MM.1S (cell line): ENCODE measurements at regions not wholly inside any gene's neighbourhood (a gene's known extent, or its start where the extent isn't known, plus 50 kb on each side); places are given as distances from the start of the nearest gene placed in this dataset.
A peak's percentile ranks its signal among the peaks of the same experiment; 100 is the strongest.

Source experiments
- DNase-seq: peaks from one replicate; pipeline ENCODE4 v3.0.0-alpha.2; 2015
- H2AFZ ChIP-seq: fragments of 300-600 bp; sonication (generic); 2 replicates; pipeline ENCODE4 v1.6.0; 2016; ENCODE audit warnings: antibody characterized with exemption, low read length
- H3F3A ChIP-seq: fragments of 300-600 bp; sonication (generic); 2 replicates; pipeline ENCODE4 v1.6.1; 2016; ENCODE audit warnings: mild to moderate bottlenecking, antibody characterized with exemption, low read length, moderate library complexity, mixed read lengths; ENCODE audit not compliant: insufficient read depth
- H3K27ac ChIP-seq: fragments of 300-600 bp; sonication (generic); 2 replicates; pipeline ENCODE4 v1.5.1; 2016; ENCODE audit warnings: mild to moderate bottlenecking, low read length
- H3K27me3 ChIP-seq: fragments of 300-600 bp; sonication (generic); replicated peaks from 2 replicates; pipeline ENCODE4 v1.6.0; 2016; ENCODE audit warnings: low read length; ENCODE audit not compliant: insufficient read depth
- H3K36me3 ChIP-seq: fragments of 300-600 bp; sonication (generic); replicated peaks from 2 replicates; pipeline ENCODE4 v1.6.1; 2016; ENCODE audit warnings: mild to moderate bottlenecking, low read length, mixed read lengths; ENCODE audit not compliant: insufficient read depth
- H3K4me1 ChIP-seq: fragments of 300-600 bp; sonication (generic); 2 replicates; pipeline ENCODE4 v1.6.1; 2016; ENCODE audit warnings: low read length, mixed read lengths
- H3K4me2 ChIP-seq: fragments of 300-600 bp; sonication (generic); 2 replicates; pipeline ENCODE4 v1.6.0; 2016; ENCODE audit warnings: low read depth, low read length
- H3K4me3 ChIP-seq: fragments of 300-600 bp; sonication (generic); 2 replicates; pipeline ENCODE4 v1.5.1; 2016; ENCODE audit warnings: low read length, mixed read lengths
- H3K79me2 ChIP-seq: fragments of 300-600 bp; sonication (generic); 2 replicates; pipeline ENCODE4 v1.6.1; 2016; ENCODE audit warnings: mixed run types, low read length, mixed read lengths
- H3K9ac ChIP-seq: fragments of 300-600 bp; sonication (generic); 2 replicates; pipeline ENCODE4 v1.6.1; 2016; ENCODE audit warnings: low read length, mixed read lengths
- H3K9me2 ChIP-seq: fragments of 300-600 bp; sonication (generic); replicated peaks from 2 replicates; pipeline ENCODE4 v1.6.1; 2016; ENCODE audit warnings: mild to moderate bottlenecking, low read length, mixed read lengths; ENCODE audit not compliant: insufficient read depth
- H3K9me3 ChIP-seq: fragments of 300-600 bp; sonication (generic); replicated peaks from 2 replicates; pipeline ENCODE4 v1.6.1; 2016; ENCODE audit warnings: mild to moderate bottlenecking, low read length, mixed read lengths; ENCODE audit not compliant: insufficient read depth
- H4K20me1 ChIP-seq: fragments of 300-600 bp; sonication (generic); 2 replicates; pipeline ENCODE4 v1.6.1; 2016; ENCODE audit warnings: mild to moderate bottlenecking, low read length, moderate library complexity, mixed read lengths; ENCODE audit not compliant: insufficient read depth
- EZH2 ChIP-seq: fragments of 300-600 bp; sonication (generic); optimal IDR thresholded peaks from 2 replicates; pipeline ENCODE3; 2017; ENCODE audit warnings: low read depth, mild to moderate bottlenecking, antibody characterized with exemption, low read length, mixed read lengths
- EZH2phosphoT487 ChIP-seq: fragments of 300-600 bp; sonication (generic); IDR thresholded peaks from 2 replicates; pipeline ENCODE4 v1.6.1; 2018; ENCODE audit warnings: antibody characterized with exemption, low read length
- TF ChIP-seq, protein P1 (sequence below): fragments of 300-600 bp; sonication (generic); IDR thresholded peaks from 2 replicates; pipeline ENCODE4 v1.5.1; 2016; ENCODE audit warnings: antibody characterized with exemption, low read length, mixed read lengths

DNA sequence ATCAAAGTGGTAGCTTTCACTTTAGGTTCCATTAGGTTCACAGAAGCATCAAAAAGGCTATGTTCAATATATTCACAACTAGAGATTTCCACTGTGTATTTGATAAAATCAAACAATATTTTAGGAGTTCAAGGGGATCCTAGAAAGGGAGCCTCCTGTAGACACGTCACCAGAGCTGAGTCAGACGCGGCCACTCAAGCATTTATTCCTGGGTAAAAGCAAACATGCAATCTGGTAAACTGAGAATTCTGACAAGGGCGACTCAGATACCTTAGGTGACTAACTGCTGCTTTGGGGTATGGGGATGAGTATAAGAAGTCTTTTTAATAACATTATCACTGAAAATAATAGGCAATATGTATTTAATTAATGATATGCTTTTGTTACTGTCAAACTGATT lies 118.7 kb upstream of the HMGN3 start:
- no peak for TF ChIP-seq EZH2
- TF ChIP-seq EZH2phosphoT487 = no peak
- TF ChIP-seq, protein P1, sequence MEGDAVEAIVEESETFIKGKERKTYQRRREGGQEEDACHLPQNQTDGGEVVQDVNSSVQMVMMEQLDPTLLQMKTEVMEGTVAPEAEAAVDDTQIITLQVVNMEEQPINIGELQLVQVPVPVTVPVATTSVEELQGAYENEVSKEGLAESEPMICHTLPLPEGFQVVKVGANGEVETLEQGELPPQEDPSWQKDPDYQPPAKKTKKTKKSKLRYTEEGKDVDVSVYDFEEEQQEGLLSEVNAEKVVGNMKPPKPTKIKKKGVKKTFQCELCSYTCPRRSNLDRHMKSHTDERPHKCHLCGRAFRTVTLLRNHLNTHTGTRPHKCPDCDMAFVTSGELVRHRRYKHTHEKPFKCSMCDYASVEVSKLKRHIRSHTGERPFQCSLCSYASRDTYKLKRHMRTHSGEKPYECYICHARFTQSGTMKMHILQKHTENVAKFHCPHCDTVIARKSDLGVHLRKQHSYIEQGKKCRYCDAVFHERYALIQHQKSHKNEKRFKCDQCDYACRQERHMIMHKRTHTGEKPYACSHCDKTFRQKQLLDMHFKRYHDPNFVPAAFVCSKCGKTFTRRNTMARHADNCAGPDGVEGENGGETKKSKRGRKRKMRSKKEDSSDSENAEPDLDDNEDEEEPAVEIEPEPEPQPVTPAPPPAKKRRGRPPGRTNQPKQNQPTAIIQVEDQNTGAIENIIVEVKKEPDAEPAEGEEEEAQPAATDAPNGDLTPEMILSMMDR = no peak
- Histone ChIP-seq H3K9ac (no peak overlapping the region), H3K27ac (no peak overlapping the region), H4K20me1 (no peaks in the 10 kb centered on the region), H3K36me3 (no peaks in the 10 kb centered on the region), H3K4me1 (no peaks in the 10 kb centered on the region), H3K4me3 (no peak overlapping the region), H2AFZ (no peak overlapping the region), H3K79me2 (no peaks in the 10 kb centered on the region), H3K9me2 (no peaks in the 10 kb centered on the region), H3K9me3 (no peaks in the 10 kb centered on the region), H3K4me2 (no peak overlapping the region), H3K27me3 (no peaks in the 10 kb centered on the region), H3F3A (no peaks in the 10 kb centered on the region)
- DNase-seq = no peak

DNA sequence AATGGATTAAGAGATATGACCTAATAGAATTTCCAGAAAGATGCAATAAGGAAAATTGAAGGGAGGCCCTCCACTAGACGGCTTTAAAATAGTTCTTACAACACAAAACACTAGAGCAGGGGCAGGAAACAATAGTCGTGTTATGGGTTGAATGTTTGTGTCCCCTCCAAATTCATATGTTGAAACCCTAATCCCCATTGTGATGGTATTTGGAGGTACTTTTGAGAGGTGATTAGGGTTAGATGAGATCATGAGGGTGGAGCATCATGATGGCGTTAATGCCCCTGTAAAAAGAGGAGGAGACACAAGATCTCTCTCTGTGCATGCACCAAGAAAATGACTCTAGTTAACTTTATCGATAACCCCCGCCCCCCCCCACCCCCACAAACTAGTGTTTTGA lies 104.0 kb upstream of the HMGN3 start:
- H3K4me1 ChIP-seq = no peaks in the 10 kb centered on the region
- no peaks in the 10 kb centered on the region for H3F3A ChIP-seq
- H3K9me2 ChIP-seq = no peaks in the 10 kb centered on the region
- H3K4me2 ChIP-seq = no peak overlapping the region
- H3K79me2 ChIP-seq = no peaks in the 10 kb centered on the region
- H3K9me3 ChIP-seq = no peaks in the 10 kb centered on the region
- H3K36me3 ChIP-seq = no peaks in the 10 kb centered on the region
- no peaks in the 10 kb centered on the region for H4K20me1 ChIP-seq
- no peak for DNase-seq
- H2AFZ ChIP-seq = no peak overlapping the region
- H3K4me3 ChIP-seq = no peak overlapping the region
- TF ChIP-seq EZH2phosphoT487 = no peak
- TF ChIP-seq EZH2 = no peak
- TF ChIP-seq, protein P1 = no peak
- H3K27me3 ChIP-seq = no peaks in the 10 kb centered on the region
- no peak overlapping the region for H3K9ac ChIP-seq
- H3K27ac ChIP-seq = no peak overlapping the region

DNA sequence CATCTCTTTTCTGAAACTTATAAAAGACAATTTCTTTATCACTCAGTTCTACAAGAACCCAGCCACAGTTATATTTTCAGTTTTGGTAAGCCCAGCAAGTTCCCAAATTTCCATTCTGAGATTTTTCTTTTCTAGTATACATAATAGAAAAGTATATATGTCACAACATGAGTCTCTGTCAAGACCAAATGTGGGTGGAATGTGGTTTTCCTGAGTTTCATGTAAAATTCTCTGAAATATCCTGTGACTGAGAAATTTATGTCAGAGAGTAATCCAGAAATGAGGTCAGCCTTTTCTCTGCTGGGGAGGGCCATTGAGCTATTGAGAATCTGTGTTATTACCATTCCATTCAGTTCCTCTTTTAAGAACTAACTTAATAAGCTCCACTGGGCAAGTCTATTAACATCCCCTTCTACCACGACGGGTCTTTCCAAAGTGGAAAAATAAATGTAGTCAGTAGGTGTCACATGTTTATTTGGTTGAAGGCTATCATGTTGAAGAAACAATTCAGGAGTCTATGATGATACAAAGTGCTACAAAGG lies 100.7 kb upstream of the HMGN3 start:
- H3K9me3 ChIP-seq = no peaks in the 10 kb centered on the region
- H3K4me1 ChIP-seq = peaks cover 4% of the 10 kb centered on the region; the same call in 1 of the 2 replicates
- H3K4me3 ChIP-seq = no peak overlapping the region
- TF ChIP-seq EZH2phosphoT487 = no peak
- TF ChIP-seq, protein P1 = no peak
- no peak for TF ChIP-seq EZH2
- no peaks in the 10 kb centered on the region for H3K36me3 ChIP-seq
- H3K9ac ChIP-seq = no peak overlapping the region
- H3F3A ChIP-seq = no peaks in the 10 kb centered on the region
- H3K4me2 ChIP-seq = no peak overlapping the region; the same call in 1 of the 2 replicates
- no peak for DNase-seq
- no peaks in the 10 kb centered on the region for H4K20me1 ChIP-seq
- H3K9me2 ChIP-seq = no peaks in the 10 kb centered on the region
- no peaks in the 10 kb centered on the region for H3K79me2 ChIP-seq
- peak overlapping the region; percentile 13; the same call in 1 of the 2 replicates for H3K27ac ChIP-seq
- no peak overlapping the region for H2AFZ ChIP-seq
- H3K27me3 ChIP-seq = no peaks in the 10 kb centered on the region
